22Rv1 (cell line): ENCODE measurements at regions not wholly inside any gene's neighbourhood (a gene's known extent, or its start where the extent isn't known, plus 50 kb on each side); places are given as distances from the start of the nearest gene placed in this dataset.

Experiments
- CTCF ChIP-seq: fragments of 450-650 bp; IDR thresholded peaks from 2 replicates; pipeline ENCODE4 v1.5.1; 2017; ENCODE audit warnings: mild to moderate bottlenecking
- ZFX ChIP-seq: fragments of 450-650 bp; IDR thresholded peaks from 2 replicates; pipeline ENCODE4 v1.6.1; 2017; ENCODE audit warnings: antibody characterized with exemption, borderline replicate concordance

GRCh38 chr18:76013057-76013456 lies 482.0 kb downstream of the ZNF516 start:
- TF ChIP-seq CTCF = no peak
- TF ChIP-seq ZFX = no peak
